Breast epithelium (tissue), 3 donors: ENCODE measurements at regions not wholly inside any gene's neighbourhood (a gene's known extent, or its start where the extent isn't known, plus 50 kb on each side); places are given as distances from the start of the nearest gene placed in this dataset.

Source experiments
- CTCF ChIP-seq, 3 donors: fragments of 450-650 bp; IDR thresholded peaks; one replicate each; pipeline ENCODE4 v1.5.1; 2016 to 2017; ENCODE audit warnings: antibody characterized with exemption in 3 of 3, mild to moderate bottlenecking in 3 of 3, moderate library complexity in 3 of 3
- POLR2A ChIP-seq: fragments of 450-650 bp; IDR thresholded peaks from one replicate; pipeline ENCODE4 v1.6.1; 2016; ENCODE audit warnings: antibody characterized with exemption, mild to moderate bottlenecking, moderate library complexity
- POLR2AphosphoS5 ChIP-seq, 3 donors: sonication (generic); formaldehyde crosslinking; IDR thresholded peaks; one replicate each; pipeline ENCODE4 v1.6.1; 2017; ENCODE audit warnings: antibody characterized with exemption in 3 of 3

DNA sequence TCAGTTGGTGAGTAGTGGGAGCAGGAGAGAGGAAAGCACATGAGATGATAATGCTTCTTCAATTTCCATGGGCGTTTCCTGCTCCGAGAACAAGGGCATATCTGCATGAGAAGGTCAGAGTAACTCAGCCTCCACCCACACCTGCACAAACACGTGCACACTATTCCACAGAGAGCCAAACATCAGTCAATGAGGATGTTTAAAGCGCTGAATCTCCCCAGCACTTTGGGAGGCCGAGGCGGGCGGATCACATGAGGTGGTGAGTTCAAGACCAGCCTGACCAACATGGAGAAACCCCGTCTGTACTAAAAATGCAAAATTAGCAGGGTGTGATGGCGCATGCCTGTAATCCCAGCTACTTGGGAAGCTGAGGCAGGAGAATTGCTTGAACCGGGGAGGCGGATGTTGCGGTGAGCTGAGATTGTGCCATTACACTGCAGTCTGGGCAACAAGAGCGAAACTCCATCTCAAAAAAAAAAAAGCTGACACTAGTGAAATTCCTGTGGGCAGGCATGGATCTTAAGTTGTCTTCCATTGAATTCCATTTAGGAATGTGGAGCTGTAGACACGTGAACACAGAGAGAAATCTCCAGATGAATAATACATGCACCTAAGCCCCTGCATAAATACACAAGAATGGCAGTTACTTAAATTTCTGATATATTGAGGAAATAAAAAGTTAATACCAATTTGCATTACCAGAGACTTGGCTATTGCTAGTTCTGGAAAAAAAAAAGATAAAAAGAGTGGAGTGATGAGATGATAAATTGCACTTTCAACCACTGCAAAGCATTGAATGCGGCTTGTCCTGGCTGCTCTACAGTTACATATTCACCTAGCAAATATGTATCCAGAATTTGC lies 1097.4 kb upstream of the TMEM132C start:
- TF ChIP-seq CTCF (IDR thresholded peaks at IDR 0.05) (no peak), POLR2A (no peak), POLR2AphosphoS5 (IDR thresholded peaks at IDR 0.05) (no peak)
